Calu3 (cell line): ENCODE measurements at regions not wholly inside any gene's neighbourhood (a gene's known extent, or its start where the extent isn't known, plus 50 kb on each side); places are given as distances from the start of the nearest gene placed in this dataset.

Source experiments
- BruUV-seq: library from RNA; stranded (reverse); fragments of 400-500 nt; replicated peaks from 2 replicates; lab custom pipeline; 2021; lab: Mats Ljungman, UMichigan
- CTCF ChIA-PET: fragments of 300-600 bp; sonication (Branson Sonifier 250); formaldehyde crosslinking; loops from one replicate; lab custom pipeline; 2022; ENCODE audit warnings: antibody characterized with exemption; lab: Charles Lee
- DNase-seq: peaks from one replicate; pipeline ENCODE4 v3.0.0; 2022
- H3K27ac Mint-ChIP-seq: one replicate; pipeline ENCODE4 v1.8.0; 2022; ENCODE audit warnings: mixed read lengths; ENCODE audit not compliant: unreplicated experiment
- H3K27me3 Mint-ChIP-seq: one replicate; pipeline ENCODE4 v1.8.0; 2022; ENCODE audit warnings: mixed read lengths; ENCODE audit not compliant: unreplicated experiment
- H3K36me3 Mint-ChIP-seq: one replicate; pipeline ENCODE4 v1.8.0; 2022; ENCODE audit warnings: mild to moderate bottlenecking, moderate library complexity, mixed read lengths; ENCODE audit not compliant: insufficient read depth, unreplicated experiment
- H3K4me1 Mint-ChIP-seq: one replicate; pipeline ENCODE4 v1.8.0; 2022; ENCODE audit warnings: mild to moderate bottlenecking, low read depth, mixed read lengths; ENCODE audit not compliant: unreplicated experiment
- H3K4me3 Mint-ChIP-seq: one replicate; pipeline ENCODE4 v1.8.0; 2022; ENCODE audit warnings: mild to moderate bottlenecking, low read depth, moderate library complexity, mixed read lengths; ENCODE audit not compliant: unreplicated experiment
- H3K9me3 Mint-ChIP-seq: one replicate; pipeline ENCODE4 v1.8.0; 2022; ENCODE audit warnings: low read depth, mixed read lengths; ENCODE audit not compliant: unreplicated experiment
- intact Hi-C: fragments of 100-400 bp; cut with micrococcal nuclease; formaldehyde crosslinking; loops from one replicate; pipeline ENCODE4 v1.10.0; 2022; ENCODE audit not compliant: unreplicated experiment
- TF ChIP-seq, protein P1 (sequence below): fragments of 200-600 bp; IDR thresholded peaks from one replicate; pipeline ENCODE4 v1.8.0; 2022; ENCODE audit warnings: antibody characterized with exemption; ENCODE audit not compliant: unreplicated experiment

DNA sequence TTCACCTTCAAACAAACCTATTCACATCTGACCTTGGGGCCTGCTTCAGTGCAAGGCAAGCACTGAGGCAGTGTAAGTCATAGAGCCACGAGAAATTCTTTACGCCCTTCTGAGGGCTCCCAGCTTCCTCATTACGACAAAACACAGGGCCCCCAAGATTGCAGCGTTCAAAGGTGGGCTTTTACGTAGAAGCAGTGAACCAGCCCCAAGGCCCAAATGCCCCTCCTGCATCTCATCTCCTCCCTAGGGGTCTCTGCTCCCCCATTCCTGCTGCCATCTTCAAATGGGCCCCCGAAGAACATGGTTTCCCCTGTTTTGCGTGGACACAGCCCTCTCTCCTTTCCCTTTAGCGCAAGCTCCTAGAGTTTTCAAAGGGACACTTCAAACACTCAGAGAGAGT lies 285.1 kb downstream of the MEX3B start:
- peaks cover 13% of the 10 kb centered on the region for H3K27me3 Mint-ChIP-seq
- peaks cover 3% of the 10 kb centered on the region for H3K9me3 Mint-ChIP-seq
- TF ChIP-seq, protein P1, sequence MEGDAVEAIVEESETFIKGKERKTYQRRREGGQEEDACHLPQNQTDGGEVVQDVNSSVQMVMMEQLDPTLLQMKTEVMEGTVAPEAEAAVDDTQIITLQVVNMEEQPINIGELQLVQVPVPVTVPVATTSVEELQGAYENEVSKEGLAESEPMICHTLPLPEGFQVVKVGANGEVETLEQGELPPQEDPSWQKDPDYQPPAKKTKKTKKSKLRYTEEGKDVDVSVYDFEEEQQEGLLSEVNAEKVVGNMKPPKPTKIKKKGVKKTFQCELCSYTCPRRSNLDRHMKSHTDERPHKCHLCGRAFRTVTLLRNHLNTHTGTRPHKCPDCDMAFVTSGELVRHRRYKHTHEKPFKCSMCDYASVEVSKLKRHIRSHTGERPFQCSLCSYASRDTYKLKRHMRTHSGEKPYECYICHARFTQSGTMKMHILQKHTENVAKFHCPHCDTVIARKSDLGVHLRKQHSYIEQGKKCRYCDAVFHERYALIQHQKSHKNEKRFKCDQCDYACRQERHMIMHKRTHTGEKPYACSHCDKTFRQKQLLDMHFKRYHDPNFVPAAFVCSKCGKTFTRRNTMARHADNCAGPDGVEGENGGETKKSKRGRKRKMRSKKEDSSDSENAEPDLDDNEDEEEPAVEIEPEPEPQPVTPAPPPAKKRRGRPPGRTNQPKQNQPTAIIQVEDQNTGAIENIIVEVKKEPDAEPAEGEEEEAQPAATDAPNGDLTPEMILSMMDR = no peak
- DNase-seq = no peak
- no peak overlapping the region for H3K27ac Mint-ChIP-seq
- intact Hi-C loops = no loop called here
- CTCF ChIA-PET = no interaction called here
- no TSS peak for BruUV-seq
- H3K4me3 Mint-ChIP-seq = no peak overlapping the region
- no peaks in the 10 kb centered on the region for H3K4me1 Mint-ChIP-seq
- no peaks in the 10 kb centered on the region for H3K36me3 Mint-ChIP-seq

DNA sequence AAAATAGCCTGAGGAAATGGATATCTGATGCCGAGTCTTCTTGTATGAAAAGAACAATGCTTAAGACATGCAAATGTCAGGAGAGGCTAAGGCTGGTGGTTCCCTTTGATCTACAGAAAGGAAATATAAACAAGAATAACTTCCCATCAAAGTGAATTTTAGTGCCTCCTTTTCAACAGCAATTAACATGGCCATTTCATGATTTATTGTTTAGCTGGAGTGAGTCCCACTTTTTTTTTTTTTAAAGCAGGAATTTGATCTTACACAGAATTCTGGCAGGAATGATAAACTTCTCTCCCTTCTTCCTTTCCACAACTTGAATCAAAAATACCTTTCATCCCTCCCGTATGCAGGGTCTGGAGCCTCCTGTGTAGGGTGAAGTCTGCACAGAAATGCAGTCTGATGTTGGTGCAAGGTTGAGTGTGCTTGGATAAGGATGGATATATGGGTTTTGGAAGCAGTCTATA lies 287.0 kb downstream of the MEX3B start:
- CTCF ChIA-PET = no interaction called here

DNA sequence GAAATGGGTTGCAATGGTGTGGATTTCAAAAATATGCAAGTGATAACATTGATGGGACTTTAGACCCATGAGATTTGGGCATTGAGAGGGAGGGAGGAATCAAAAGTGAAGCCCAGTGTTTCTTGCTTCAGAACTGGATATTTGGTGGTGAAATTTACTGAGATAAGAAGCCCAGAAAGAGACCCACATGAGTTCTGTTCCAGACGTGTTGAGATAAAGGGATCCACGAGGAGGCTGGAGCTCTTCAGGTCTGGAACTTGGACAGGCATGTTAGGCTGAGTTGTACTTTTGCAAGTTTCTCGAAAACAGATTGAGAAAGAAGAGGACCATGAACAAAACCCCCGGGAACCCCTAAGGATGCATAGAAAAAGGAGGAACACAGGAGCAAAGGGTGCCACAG lies 290.2 kb downstream of the MEX3B start:
- TF ChIP-seq, protein P1 = no peak
- intact Hi-C loops = no loop called here
- no peaks in the 10 kb centered on the region for H3K4me1 Mint-ChIP-seq
- H3K27ac Mint-ChIP-seq = no peak overlapping the region
- CTCF ChIA-PET = no interaction called here
- H3K36me3 Mint-ChIP-seq = no peaks in the 10 kb centered on the region
- no TSS peak for BruUV-seq
- H3K27me3 Mint-ChIP-seq = peaks cover 13% of the 10 kb centered on the region
- DNase-seq = no peak
- H3K9me3 Mint-ChIP-seq = peaks cover 3% of the 10 kb centered on the region
- no peak overlapping the region for H3K4me3 Mint-ChIP-seq

More for the DNA sequence above, 287.0 kb downstream of the MEX3B start:
- TF ChIP-seq, protein P1 = no peak
- DNase-seq = no peak
- BruUV-seq = no TSS peak
- Mint-ChIP-seq H3K4me3 (no peak overlapping the region), H3K9me3 (peaks cover 3% of the 10 kb centered on the region), H3K36me3 (no peaks in the 10 kb centered on the region), H3K4me1 (no peaks in the 10 kb centered on the region), H3K27me3 (peaks cover 13% of the 10 kb centered on the region), H3K27ac (no peak overlapping the region)
- intact Hi-C loops = no loop called here

DNA sequence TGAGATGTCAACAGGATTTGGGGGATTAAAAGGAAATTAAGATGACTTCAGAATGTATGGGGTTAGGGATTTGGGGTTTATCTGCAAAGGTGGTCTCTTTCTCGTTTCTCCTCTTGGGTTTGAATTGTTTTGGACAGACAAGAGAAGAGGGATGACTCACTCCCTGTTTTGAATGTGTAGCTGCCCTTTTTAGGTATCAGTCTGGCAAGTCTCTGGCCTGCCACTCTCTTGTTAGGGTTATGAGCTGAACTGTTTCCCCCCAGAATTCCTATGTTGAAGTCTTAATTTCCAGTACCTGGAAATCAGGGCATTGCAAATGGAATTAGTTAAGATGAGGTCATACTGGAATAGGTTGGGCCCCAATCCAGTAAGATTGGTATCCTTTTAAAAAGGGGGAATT lies 291.7 kb downstream of the MEX3B start:
- Mint-ChIP-seq H3K4me1 (no peaks in the 10 kb centered on the region), H3K4me3 (no peak overlapping the region), H3K27ac (no peak overlapping the region), H3K9me3 (peaks cover 3% of the 10 kb centered on the region), H3K36me3 (no peaks in the 10 kb centered on the region), H3K27me3 (peaks cover 13% of the 10 kb centered on the region)
- DNase-seq = no peak
- TF ChIP-seq, protein P1 = no peak
- BruUV-seq = no TSS peak
- CTCF ChIA-PET = no interaction called here
- intact Hi-C loops = no loop called here
